PC-3 (cell line): ENCODE measurements at regions not wholly inside any gene's neighbourhood (a gene's known extent, or its start where the extent isn't known, plus 50 kb on each side); places are given as distances from the start of the nearest gene placed in this dataset.

ENCODE experiments used
- CTCF ChIP-seq: fragments of 300-600 bp; sonication (generic); conservative IDR thresholded peaks from 2 replicates; pipeline ENCODE4 v1.5.1; 2017; ENCODE audit warnings: antibody characterized with exemption, low read depth, mild to moderate bottlenecking, low read length
- EZH2 ChIP-seq: fragments of 300-600 bp; sonication (generic); IDR thresholded peaks from one replicate; pipeline ENCODE4 v1.6.1; 2017; ENCODE audit warnings: antibody characterized with exemption, mild to moderate bottlenecking, low read length; ENCODE audit not compliant: unreplicated experiment
- EZH2phosphoT487 ChIP-seq: fragments of 300-600 bp; sonication (generic); IDR thresholded peaks from 2 replicates; pipeline ENCODE4 v1.6.1; 2018; ENCODE audit warnings: mild to moderate bottlenecking, antibody characterized with exemption, low read length, borderline replicate concordance

GRCh38 chrX:28133763-28134162, 152.5 kb upstream of the DCAF8L1 start:
- TF ChIP-seq CTCF: no peak
- no peak for TF ChIP-seq EZH2
- no peak for TF ChIP-seq EZH2phosphoT487
